ENCODE measurements at regions not wholly inside any gene's neighbourhood (a gene's known extent, or its start where the extent isn't known, plus 50 kb on each side); places are given as distances from the start of the nearest gene placed in this dataset.

- TF ChIP-seq CTCF (IDR thresholded peaks at IDR 0.05; ENCODE audit: low read depth, low read length) (no peak), MYC (IDR thresholded peaks at IDR 0.05; ENCODE audit: low read depth, low read length) (no peak)
Measured at GRCh38 chr7:17601921-17602320, 303.5 kb downstream of the AHR start.

Measured in NB4 (cell line).